Sigmoid colon (tissue), 4 donors: ENCODE measurements at regions not wholly inside any gene's neighbourhood (a gene's known extent, or its start where the extent isn't known, plus 50 kb on each side); places are given as distances from the start of the nearest gene placed in this dataset.

Experiments used
- CTCF ChIP-seq, 4 experiments: fragments of 450-650 bp in 3 of 4; fragments of 200-600 bp in 1 of 4; IDR thresholded peaks; one replicate each; pipeline ENCODE4 v1.5.1; 2016 to 2019; ENCODE audit warnings: antibody characterized with exemption in 4 of 4, mild to moderate bottlenecking in 3 of 4, moderate library complexity in 2 of 4
- EP300 ChIP-seq, 4 donors: sonication (generic); formaldehyde crosslinking; IDR thresholded peaks; one replicate each; pipeline ENCODE4 v1.6.1; 2017; ENCODE audit warnings: antibody characterized with exemption in 4 of 4
- POLR2A ChIP-seq, 2 donors: fragments of 450-650 bp; IDR thresholded peaks; one replicate each; pipeline ENCODE4 v1.6.1; 2016; ENCODE audit warnings: antibody characterized with exemption in 2 of 2, mild to moderate bottlenecking in 2 of 2, moderate library complexity in 2 of 2
- POLR2AphosphoS5 ChIP-seq, 4 donors: sonication (generic); formaldehyde crosslinking; IDR thresholded peaks; one replicate each; pipeline ENCODE4 v1.6.1; 2017; ENCODE audit warnings: antibody characterized with exemption in 4 of 4

GRCh38 chr3:57001356-57001755 is 59.1 kb upstream of the SPATA12 start:
- no peak for TF ChIP-seq CTCF (IDR thresholded peaks at IDR 0.05)
- TF ChIP-seq EP300 (IDR thresholded peaks at IDR 0.05) = no peak
- no peak for TF ChIP-seq POLR2A (IDR thresholded peaks at IDR 0.05)
- no peak for TF ChIP-seq POLR2AphosphoS5 (IDR thresholded peaks at IDR 0.05)
